ENCODE measurements at regions not wholly inside any gene's neighbourhood (a gene's known extent, or its start where the extent isn't known, plus 50 kb on each side); places are given as distances from the start of the nearest gene placed in this dataset.
A peak's percentile ranks its signal among the peaks of the same experiment; 100 is the strongest.
"Not testable (repeated sequence)": the region's sequence is repeated elsewhere in the genome, so short reads cannot be mapped to it uniquely, and the experiment has no call there.

- DNase-seq (ENCODE audit: low spot score), result no peak
These were observed 292.6 kb downstream of the TDRD3 start for GRCh38 chr13:60689571-60689970.

GRCh38 chr13:60689076-60689475 lies 292.1 kb downstream of the TDRD3 start:
- no peak for DNase-seq (ENCODE audit: low spot score)

- DNase-seq (ENCODE audit: low spot score), result no peak
These were observed 283.1 kb downstream of the TDRD3 start for GRCh38 chr13:60679928-60680694.

- DNase-seq (ENCODE audit: low spot score), result no peak
These were observed 282.1 kb downstream of the TDRD3 start for GRCh38 chr13:60679131-60679530.

GRCh38 chr13:60671386-60671785 lies 274.4 kb downstream of the TDRD3 start:
- no peak for DNase-seq (ENCODE audit: low spot score)

GRCh38 chr13:60663788-60664187 lies 266.8 kb downstream of the TDRD3 start:
- no peak for DNase-seq (ENCODE audit: low spot score)

- peak; percentile 33 for DNase-seq (ENCODE audit: low spot score)
These were observed 265.6 kb downstream of the TDRD3 start for GRCh38 chr13:60662595-60662994.

GRCh38 chr13:60661521-60661920 lies 264.5 kb downstream of the TDRD3 start:
- DNase-seq (ENCODE audit: low spot score), result no peak

- DNase-seq (ENCODE audit: low spot score), result not testable (repeated sequence)
These were observed 260.6 kb downstream of the TDRD3 start for GRCh38 chr13:60657586-60657985.

GRCh38 chr13:60655256-60655655 lies 258.2 kb downstream of the TDRD3 start:
- DNase-seq (ENCODE audit: low spot score), result no peak

GRCh38 chr13:60654415-60654814 lies 257.4 kb downstream of the TDRD3 start:
- DNase-seq (ENCODE audit: low spot score), result no peak

- no peak for DNase-seq (ENCODE audit: low spot score)
These were observed 250.5 kb downstream of the TDRD3 start for GRCh38 chr13:60647547-60647946.

- no peak for DNase-seq (ENCODE audit: low spot score)
These were observed 249.6 kb downstream of the TDRD3 start for GRCh38 chr13:60646620-60647019.

GRCh38 chr13:60645676-60646075 lies 248.7 kb downstream of the TDRD3 start:
- DNase-seq (ENCODE audit: low spot score), result no peak

- no peak for DNase-seq (ENCODE audit: low spot score)
These were observed 245.5 kb downstream of the TDRD3 start for GRCh38 chr13:60642552-60642951.

GRCh38 chr13:60629158-60629557 lies 232.1 kb downstream of the TDRD3 start:
- DNase-seq (ENCODE audit: low spot score), result no peak

- DNase-seq (ENCODE audit: low spot score), result peak; percentile 75
These were observed 230.2 kb downstream of the TDRD3 start for GRCh38 chr13:60627071-60627686.
